ENCODE measurements at regions not wholly inside any gene's neighbourhood (a gene's known extent, or its start where the extent isn't known, plus 50 kb on each side); places are given as distances from the start of the nearest gene placed in this dataset.

- DNase-seq (ENCODE audit: low spot score) (no peak), ATAC-seq (no peak)
- Mint-ChIP-seq H3K36me3 (ENCODE audit: low read depth) (no peaks in the 10 kb centered on the region), H3K9me3 (peaks cover 6% of the 10 kb centered on the region; the same call in 2 of the 3 replicates), H3K4me1 (peaks cover 7% of the 10 kb centered on the region), H3K27me3 (ENCODE audit: insufficient read depth, low read depth, poor library complexity) (peaks cover 3% of the 10 kb centered on the region), H3K27ac (no peak overlapping the region), H3K4me3 (no peak overlapping the region)
- H4K20me1 ChIP-seq (replicated peaks; ENCODE audit: insufficient read depth), result no peaks in the 10 kb centered on the region
- no peaks in the 10 kb centered on the region for H3F3A ChIP-seq (replicated peaks; ENCODE audit: low read depth)
- TF ChIP-seq STAT1 (IDR thresholded peaks at IDR 0.05; ENCODE audit: unreplicated experiment) (no peak), REST (IDR thresholded peaks at IDR 0.05; ENCODE audit: unreplicated experiment) (no peak), ZNF114 (CRISPR knock-in tag; IDR thresholded peaks at IDR 0.05) (no peak), POLR2AphosphoS5 (IDR thresholded peaks at IDR 0.05; ENCODE audit: low read depth) (no peak), JUNB (IDR thresholded peaks at IDR 0.05; ENCODE audit: unreplicated experiment) (no peak), EZH2phosphoT487 (IDR thresholded peaks at IDR 0.05; ENCODE audit: unreplicated experiment) (no peak), ETS1 (IDR thresholded peaks at IDR 0.05) (no peak), NANOG (IDR thresholded peaks at IDR 0.05; ENCODE audit: borderline replicate concordance) (no peak)
- no peaks in the 10 kb centered on the region for H3K79me2 ChIP-seq (replicated peaks; ENCODE audit: insufficient read depth)
- no peaks in the 10 kb centered on the region for H3K36me3 ChIP-seq (ENCODE audit: insufficient read depth)
- no peaks in the 10 kb centered on the region for H3K9me2 ChIP-seq (ENCODE audit: insufficient read depth)
- no peak overlapping the region for H2AFZ ChIP-seq
- H3K4me3 ChIP-seq, result no peak overlapping the region
- H3K27ac ChIP-seq (ENCODE audit: low read depth), result no peak overlapping the region
- H3K27me3 ChIP-seq (ENCODE audit: insufficient read depth), result no peaks in the 10 kb centered on the region
- H3K4me1 ChIP-seq (ENCODE audit: insufficient read depth), result no peaks in the 10 kb centered on the region
- no peak overlapping the region for H3K4me2 ChIP-seq
These were observed 134.4 kb upstream of the ABCA1 start for GRCh38 chr9:105062222-105062855.

- no peak overlapping the region for H3K4me3 ChIP-seq
- peak; percentile 73 for ATAC-seq
- H2AFZ ChIP-seq, result peak overlapping the region; percentile 63
These were observed 136.5 kb upstream of the ABCA1 start for GRCh38 chr9:105064248-105065097.

More at GRCh38 chr9:105064248-105065097, 136.5 kb upstream of the ABCA1 start:
- H3K27me3 ChIP-seq (ENCODE audit: insufficient read depth), result no peaks in the 10 kb centered on the region
- H3K36me3 ChIP-seq (ENCODE audit: insufficient read depth), result no peaks in the 10 kb centered on the region
- TF ChIP-seq ZNF114 (CRISPR knock-in tag; IDR thresholded peaks at IDR 0.05) (no peak), STAT1 (IDR thresholded peaks at IDR 0.05; ENCODE audit: unreplicated experiment) (no peak), CREB1 (CRISPR knock-in tag; IDR thresholded peaks at IDR 0.05; ENCODE audit: low read depth) (no peak), EZH2 (IDR thresholded peaks at IDR 0.05; ENCODE audit: low read depth, unreplicated experiment) (no peak), ETS1 (IDR thresholded peaks at IDR 0.05) (no peak), NANOG (IDR thresholded peaks at IDR 0.05; ENCODE audit: borderline replicate concordance) (no peak)
- peak; percentile 25 for DNase-seq (ENCODE audit: low spot score)
- no peak overlapping the region for H3K4me2 ChIP-seq
- peaks cover 6% of the 10 kb centered on the region; the same call in 2 of the 3 replicates for H3K9me3 Mint-ChIP-seq
- H3K79me2 ChIP-seq (replicated peaks; ENCODE audit: insufficient read depth), result no peaks in the 10 kb centered on the region
- H3K9me2 ChIP-seq (ENCODE audit: insufficient read depth), result no peaks in the 10 kb centered on the region
- H3K27ac ChIP-seq (ENCODE audit: low read depth), result no peak overlapping the region
- H3K27me3 Mint-ChIP-seq (ENCODE audit: insufficient read depth, low read depth, poor library complexity), result peaks cover 3% of the 10 kb centered on the region
- no peaks in the 10 kb centered on the region for H4K20me1 ChIP-seq (replicated peaks; ENCODE audit: insufficient read depth)
- no peaks in the 10 kb centered on the region for H3K36me3 Mint-ChIP-seq (ENCODE audit: low read depth)
- H3K27ac Mint-ChIP-seq, result no peak overlapping the region; the same call in 1 of the 2 replicates
- H3K4me3 Mint-ChIP-seq, result no peak overlapping the region
- no peaks in the 10 kb centered on the region for H3K4me1 ChIP-seq (ENCODE audit: insufficient read depth)
- no peaks in the 10 kb centered on the region for H3F3A ChIP-seq (replicated peaks; ENCODE audit: low read depth)
- H3K4me1 Mint-ChIP-seq, result peaks cover 7% of the 10 kb centered on the region
